SK-N-SH treated with all-trans-retinoic acid at 6 μM for 48 hours (cell line): ENCODE measurements at regions not wholly inside any gene's neighbourhood (a gene's known extent, or its start where the extent isn't known, plus 50 kb on each side); places are given as distances from the start of the nearest gene placed in this dataset.

ENCODE experiments used
- ATAC-seq: fragments of 200-7000 bp; cut with Tn5 transposase; 3 replicates; pipeline ENCODE4 v1.9.1; 2020; ENCODE audit warnings: mild to moderate bottlenecking, moderate library complexity
- ARNTL ChIP-seq: fragments of 450-650 bp; formaldehyde crosslinking; IDR thresholded peaks from 2 replicates; pipeline ENCODE4 v1.5.0; 2020; ENCODE audit warnings: low read depth, mild to moderate bottlenecking, moderate library complexity, borderline replicate concordance
- BACH2 ChIP-seq: fragments of 250-450 bp; sonication (Bioruptor Pico); IDR thresholded peaks from 2 replicates; pipeline ENCODE4 v1.9.0; 2021; ENCODE audit warnings: mild to moderate bottlenecking, borderline replicate concordance
- CREB5 ChIP-seq: fragments of 250-450 bp; sonication (Bioruptor Pico); IDR thresholded peaks from 2 replicates; pipeline ENCODE4 v1.5.1; 2020; ENCODE audit warnings: low read depth, mild to moderate bottlenecking, moderate library complexity
- CSDC2 ChIP-seq: fragments of 250-450 bp; sonication (Bioruptor Pico); IDR thresholded peaks from 2 replicates; pipeline ENCODE4 v1.5.0; 2020; ENCODE audit warnings: mild to moderate bottlenecking, moderate library complexity
- CSRNP3 ChIP-seq: fragments of 250-450 bp; sonication (Bioruptor Pico); IDR thresholded peaks from 2 replicates; pipeline ENCODE4 v1.5.1; 2021; ENCODE audit warnings: mild to moderate bottlenecking, moderate library complexity
- ESRRG ChIP-seq: fragments of 250-450 bp; sonication (Bioruptor Pico); IDR thresholded peaks from 2 replicates; pipeline ENCODE4 v1.6.1; 2021; ENCODE audit warnings: mild to moderate bottlenecking
- GLIS3 ChIP-seq: fragments of 250-450 bp; sonication (Bioruptor Pico); IDR thresholded peaks from 2 replicates; pipeline ENCODE4 v1.5.0; 2020; ENCODE audit warnings: mild to moderate bottlenecking, moderate library complexity
- ISL1 ChIP-seq: fragments of 250-450 bp; sonication (Bioruptor Pico); IDR thresholded peaks from 2 replicates; pipeline ENCODE4 v2.1.2; 2022; ENCODE audit warnings: mild to moderate bottlenecking, moderate library complexity
- OSR1 ChIP-seq: fragments of 250-450 bp; sonication (Bioruptor Pico); IDR thresholded peaks from 2 replicates; pipeline ENCODE4 v1.8.0; 2022; ENCODE audit warnings: moderate library complexity, mild to moderate bottlenecking, inconsistent platforms
- PPARA ChIP-seq: fragments of 250-450 bp; sonication (Bioruptor Pico); IDR thresholded peaks from 2 replicates; pipeline ENCODE4 v1.5.0; 2020; ENCODE audit warnings: mild to moderate bottlenecking, borderline replicate concordance
- RARB ChIP-seq: fragments of 250-450 bp; sonication (Bioruptor Pico); IDR thresholded peaks from 2 replicates; pipeline ENCODE4 v1.8.0; 2021; ENCODE audit warnings: mild to moderate bottlenecking, moderate library complexity
- SNAI2 ChIP-seq: fragments of 250-450 bp; sonication (Bioruptor Pico); IDR thresholded peaks from 2 replicates; pipeline ENCODE4 v1.5.0; 2020; ENCODE audit warnings: mild to moderate bottlenecking, moderate library complexity
- TCF4 ChIP-seq: fragments of 250-450 bp; sonication (Bioruptor Pico); IDR thresholded peaks from 2 replicates; pipeline ENCODE4 v1.8.0; 2021; ENCODE audit warnings: mild to moderate bottlenecking, moderate library complexity, borderline replicate concordance
- TOX ChIP-seq: fragments of 250-450 bp; sonication (Bioruptor Pico); IDR thresholded peaks from 2 replicates; pipeline ENCODE4 v1.8.0; 2021; ENCODE audit warnings: mild to moderate bottlenecking, moderate library complexity, borderline replicate concordance
- TSHZ2 ChIP-seq: fragments of 250-450 bp; sonication (Bioruptor Pico); IDR thresholded peaks from 2 replicates; pipeline ENCODE4 v1.5.0; 2020; ENCODE audit warnings: mild to moderate bottlenecking, moderate library complexity
- ZC3H10 ChIP-seq: fragments of 250-450 bp; sonication (Bioruptor Pico); IDR thresholded peaks from 2 replicates; pipeline ENCODE4 v1.5.1; 2021; ENCODE audit warnings: mild to moderate bottlenecking, moderate library complexity
- ZFP3 ChIP-seq: fragments of 250-450 bp; sonication (Bioruptor Pico); IDR thresholded peaks from 2 replicates; pipeline ENCODE4 v1.5.0; 2020; ENCODE audit warnings: mild to moderate bottlenecking, moderate library complexity
- ZFP30 ChIP-seq: fragments of 450-650 bp; formaldehyde crosslinking; IDR thresholded peaks from 2 replicates; pipeline ENCODE4 v1.5.0; 2022; ENCODE audit warnings: mild to moderate bottlenecking, moderate library complexity
- ZNF565 ChIP-seq: fragments of 450-650 bp; formaldehyde crosslinking; conservative IDR thresholded peaks from 2 replicates; pipeline ENCODE4 v1.5.0; 2020; ENCODE audit warnings: low read depth, mild to moderate bottlenecking, moderate library complexity
- ZNF70 ChIP-seq: fragments of 450-650 bp; formaldehyde crosslinking; IDR thresholded peaks from 2 replicates; pipeline ENCODE4 v1.5.0; 2020; ENCODE audit warnings: mild to moderate bottlenecking, moderate library complexity
- ZNF8 ChIP-seq: fragments of 450-650 bp; formaldehyde crosslinking; IDR thresholded peaks from 2 replicates; pipeline ENCODE4 v1.5.0; 2020; ENCODE audit warnings: mild to moderate bottlenecking, moderate library complexity
- TF ChIP-seq, protein P1 (sequence below): fragments of 250-450 bp; sonication (Bioruptor Pico); IDR thresholded peaks from 2 replicates; pipeline ENCODE4 v1.8.0; 2020; ENCODE audit warnings: mild to moderate bottlenecking, moderate library complexity, borderline replicate concordance
- TF ChIP-seq, protein P2 (sequence below): fragments of 250-450 bp; sonication (Bioruptor Pico); IDR thresholded peaks from 2 replicates; pipeline ENCODE4 v1.8.0; 2021; ENCODE audit warnings: low read depth, mild to moderate bottlenecking, moderate library complexity, borderline replicate concordance

DNA sequence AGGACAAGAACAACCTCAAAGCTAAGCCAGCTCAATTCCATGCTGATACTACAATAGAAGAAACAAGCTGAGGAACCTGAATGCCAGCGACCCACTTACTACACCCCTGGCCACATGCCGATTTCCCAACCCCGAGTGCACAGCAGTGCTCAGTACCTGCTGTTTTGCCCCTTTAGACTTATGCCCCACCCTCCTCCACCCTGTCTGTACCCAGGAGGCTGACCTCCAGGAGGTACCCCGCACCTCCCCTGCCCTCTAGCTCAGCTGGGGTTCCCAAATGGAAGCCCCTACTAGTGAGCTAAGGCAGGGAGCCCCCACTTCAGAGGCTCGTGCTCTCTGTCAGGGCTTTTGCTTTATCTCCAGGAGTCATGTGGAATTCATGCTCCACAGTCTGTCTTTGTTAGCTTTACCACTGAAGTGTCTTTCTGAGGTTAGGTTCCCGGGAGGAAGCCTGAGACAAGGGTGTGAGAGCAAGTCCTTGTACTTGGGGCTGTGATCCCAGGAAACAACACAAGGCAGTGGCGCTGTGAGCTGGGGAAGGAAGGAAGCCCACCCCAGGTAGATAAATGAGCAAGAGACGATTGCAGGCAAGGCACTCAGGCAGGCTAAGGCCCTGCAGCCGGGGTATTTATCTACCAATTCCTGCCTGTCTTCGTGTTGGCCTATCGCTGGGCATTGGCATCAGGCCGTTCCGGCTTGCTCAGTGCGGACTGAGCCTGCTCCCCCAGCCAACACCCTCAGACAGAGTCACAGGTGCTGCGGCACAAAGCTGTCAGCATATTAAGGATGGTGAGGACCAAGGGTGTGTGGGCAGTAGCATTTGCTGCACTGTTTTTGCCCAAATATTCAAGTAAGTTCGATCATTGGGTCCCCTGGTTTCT, 220.5 kb downstream of the CYP26B1 start (continued):
- TF ChIP-seq TSHZ2 (no peak), ISL1 (CRISPR knock-in tag) (no peak), ZFP30 (CRISPR knock-in tag) (no peak)

GRCh38 chr2:71926089-71926447, 221.6 kb downstream of the CYP26B1 start:
- no peak for TF ChIP-seq ZFP30 (CRISPR knock-in tag)
- TF ChIP-seq ZNF8 (CRISPR knock-in tag) = no peak
- no peak for TF ChIP-seq ZC3H10 (CRISPR knock-in tag)
- no peak for TF ChIP-seq ZNF565 (CRISPR knock-in tag)
- no peak for TF ChIP-seq SNAI2 (CRISPR knock-in tag)
- no peak for TF ChIP-seq OSR1 (CRISPR knock-in tag)
- no peak for TF ChIP-seq TSHZ2
- TF ChIP-seq CREB5 (CRISPR knock-in tag) = no peak
- no peak for TF ChIP-seq PPARA
- no peak for TF ChIP-seq ESRRG (CRISPR knock-in tag)
- no peak for TF ChIP-seq TCF4
- no peak for TF ChIP-seq ZFP3 (CRISPR knock-in tag)
- no peak for TF ChIP-seq ARNTL
- no peak for ATAC-seq

- no peak; the same call in 2 of the 3 replicates for ATAC-seq
- TF ChIP-seq, protein P1, sequence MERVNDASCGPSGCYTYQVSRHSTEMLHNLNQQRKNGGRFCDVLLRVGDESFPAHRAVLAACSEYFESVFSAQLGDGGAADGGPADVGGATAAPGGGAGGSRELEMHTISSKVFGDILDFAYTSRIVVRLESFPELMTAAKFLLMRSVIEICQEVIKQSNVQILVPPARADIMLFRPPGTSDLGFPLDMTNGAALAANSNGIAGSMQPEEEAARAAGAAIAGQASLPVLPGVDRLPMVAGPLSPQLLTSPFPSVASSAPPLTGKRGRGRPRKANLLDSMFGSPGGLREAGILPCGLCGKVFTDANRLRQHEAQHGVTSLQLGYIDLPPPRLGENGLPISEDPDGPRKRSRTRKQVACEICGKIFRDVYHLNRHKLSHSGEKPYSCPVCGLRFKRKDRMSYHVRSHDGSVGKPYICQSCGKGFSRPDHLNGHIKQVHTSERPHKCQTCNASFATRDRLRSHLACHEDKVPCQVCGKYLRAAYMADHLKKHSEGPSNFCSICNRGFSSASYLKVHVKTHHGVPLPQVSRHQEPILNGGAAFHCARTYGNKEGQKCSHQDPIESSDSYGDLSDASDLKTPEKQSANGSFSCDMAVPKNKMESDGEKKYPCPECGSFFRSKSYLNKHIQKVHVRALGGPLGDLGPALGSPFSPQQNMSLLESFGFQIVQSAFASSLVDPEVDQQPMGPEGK (CRISPR knock-in tag) = no peak
- TF ChIP-seq ZFP3 (CRISPR knock-in tag) (no peak), RARB (CRISPR knock-in tag) (no peak), BACH2 (CRISPR knock-in tag) (no peak), CREB5 (CRISPR knock-in tag) (no peak), CSRNP3 (CRISPR knock-in tag) (no peak), TCF4 (no peak), ZNF70 (CRISPR knock-in tag) (no peak), GLIS3 (CRISPR knock-in tag) (no peak), ESRRG (CRISPR knock-in tag) (no peak), CSDC2 (CRISPR knock-in tag) (no peak), PPARA (no peak), ZNF565 (CRISPR knock-in tag) (no peak), TOX (CRISPR knock-in tag) (no peak)
- TF ChIP-seq, protein P2, sequence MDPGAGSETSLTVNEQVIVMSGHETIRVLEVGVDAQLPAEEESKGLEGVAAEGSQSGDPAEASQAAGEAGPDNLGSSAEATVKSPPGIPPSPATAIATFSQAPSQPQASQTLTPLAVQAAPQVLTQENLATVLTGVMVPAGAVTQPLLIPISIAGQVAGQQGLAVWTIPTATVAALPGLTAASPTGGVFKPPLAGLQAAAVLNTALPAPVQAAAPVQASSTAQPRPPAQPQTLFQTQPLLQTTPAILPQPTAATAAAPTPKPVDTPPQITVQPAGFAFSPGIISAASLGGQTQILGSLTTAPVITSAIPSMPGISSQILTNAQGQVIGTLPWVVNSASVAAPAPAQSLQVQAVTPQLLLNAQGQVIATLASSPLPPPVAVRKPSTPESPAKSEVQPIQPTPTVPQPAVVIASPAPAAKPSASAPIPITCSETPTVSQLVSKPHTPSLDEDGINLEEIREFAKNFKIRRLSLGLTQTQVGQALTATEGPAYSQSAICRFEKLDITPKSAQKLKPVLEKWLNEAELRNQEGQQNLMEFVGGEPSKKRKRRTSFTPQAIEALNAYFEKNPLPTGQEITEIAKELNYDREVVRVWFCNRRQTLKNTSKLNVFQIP = no peak
- TF ChIP-seq, all 23 proteins: peak for 0
Observed at GRCh38 chr2:71925268-71926088, 222.2 kb downstream of the CYP26B1 start.
